ENCODE measurements at regions not wholly inside any gene's neighbourhood (a gene's known extent, or its start where the extent isn't known, plus 50 kb on each side); places are given as distances from the start of the nearest gene placed in this dataset.

DNA sequence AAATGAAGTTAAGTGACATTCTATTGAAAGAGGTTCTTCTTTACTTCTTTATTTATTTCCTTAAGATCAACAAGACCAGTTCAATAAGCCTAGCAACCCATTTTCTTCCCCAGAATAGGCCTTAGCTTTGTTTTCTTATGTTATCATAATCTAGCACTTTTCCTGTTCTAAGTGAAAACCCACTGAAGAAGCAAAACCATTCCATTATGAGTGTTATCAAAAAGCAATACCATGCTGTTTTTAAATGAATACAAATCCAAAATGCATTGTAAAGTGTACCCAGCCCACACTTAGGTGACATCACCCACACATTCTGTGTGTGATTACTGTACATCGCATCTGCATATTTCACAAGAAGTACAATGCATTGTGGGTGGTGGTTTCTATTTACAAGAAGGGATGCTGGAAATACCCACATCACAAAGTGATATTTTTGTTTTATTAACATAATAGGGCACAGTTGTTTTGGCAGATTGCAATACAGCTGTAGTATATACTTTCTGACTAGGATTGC, 679.5 kb downstream of the KCNJ3 start:
- no peak overlapping the region for H3K9ac ChIP-seq (ENCODE audit: low read length)
- no peaks in the 10 kb centered on the region for H3K36me3 ChIP-seq (ENCODE audit: control insufficient read depth, insufficient read depth, low read length)
- no peak overlapping the region for H3K27ac ChIP-seq (ENCODE audit: low read depth, low read length)
- H3K4me1 ChIP-seq (ENCODE audit: control insufficient read depth, insufficient read depth, low read length), result no peaks in the 10 kb centered on the region
- no peak overlapping the region for H3K4me3 ChIP-seq (ENCODE audit: low read depth, low read length)
- no peaks in the 10 kb centered on the region for H3K9me3 ChIP-seq (ENCODE audit: control insufficient read depth, insufficient read depth, low read depth, low read length)
- H3K27me3 ChIP-seq (ENCODE audit: control insufficient read depth, insufficient read depth, low read length), result no peaks in the 10 kb centered on the region

DNA sequence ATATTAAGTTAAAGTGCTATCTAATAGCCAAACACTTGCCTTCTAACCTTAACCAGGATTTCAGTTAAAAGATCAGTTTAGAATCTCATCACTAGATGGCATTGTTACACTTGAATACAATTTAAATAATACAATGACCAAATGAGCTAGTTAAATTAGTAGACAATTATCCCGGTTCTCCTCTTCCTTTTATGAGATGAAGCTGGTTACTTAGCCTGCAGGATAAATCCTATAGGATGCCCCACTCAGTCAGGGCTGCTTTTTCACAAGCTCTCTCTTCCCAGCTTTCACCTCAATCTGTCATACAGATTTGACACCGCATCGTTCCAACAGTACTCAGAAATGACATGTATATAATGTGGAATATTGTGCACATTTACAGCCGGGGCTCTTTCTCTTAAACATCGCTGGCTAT, 678.8 kb downstream of the KCNJ3 start:
- no peak overlapping the region for H3K4me3 ChIP-seq (ENCODE audit: low read depth, low read length)
- no peaks in the 10 kb centered on the region for H3K36me3 ChIP-seq (ENCODE audit: control insufficient read depth, insufficient read depth, low read length)
- H3K4me1 ChIP-seq (ENCODE audit: control insufficient read depth, insufficient read depth, low read length), result no peaks in the 10 kb centered on the region
- H3K9ac ChIP-seq (ENCODE audit: low read length), result no peak overlapping the region
- no peaks in the 10 kb centered on the region for H3K27me3 ChIP-seq (ENCODE audit: control insufficient read depth, insufficient read depth, low read length)
- no peak overlapping the region for H3K27ac ChIP-seq (ENCODE audit: low read depth, low read length)
- no peaks in the 10 kb centered on the region for H3K9me3 ChIP-seq (ENCODE audit: control insufficient read depth, insufficient read depth, low read depth, low read length)

DNA sequence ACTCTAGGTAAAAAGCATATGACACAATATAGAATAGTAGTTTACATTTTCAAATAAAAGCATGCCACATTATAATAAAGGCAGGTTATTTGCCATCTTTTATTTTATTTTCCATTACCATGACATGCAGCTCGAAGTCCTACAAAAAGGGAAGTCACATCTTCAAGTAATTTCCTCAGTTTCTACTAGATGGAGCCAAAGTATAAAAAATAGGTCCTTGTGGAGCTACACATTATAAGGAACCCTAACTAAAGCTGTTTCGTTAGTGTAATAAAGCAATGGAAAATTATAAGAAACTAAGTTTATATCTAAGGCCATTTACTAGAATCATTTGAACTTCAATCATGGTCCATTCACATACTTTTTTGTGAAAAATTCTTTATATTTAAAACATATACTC, 674.5 kb downstream of the KCNJ3 start:
- H3K36me3 ChIP-seq (ENCODE audit: control insufficient read depth, insufficient read depth, low read length), result no peaks in the 10 kb centered on the region
- H3K27me3 ChIP-seq (ENCODE audit: control insufficient read depth, insufficient read depth, low read length), result no peaks in the 10 kb centered on the region
- H3K9me3 ChIP-seq (ENCODE audit: control insufficient read depth, insufficient read depth, low read depth, low read length), result no peaks in the 10 kb centered on the region
- H3K4me1 ChIP-seq (ENCODE audit: control insufficient read depth, insufficient read depth, low read length), result no peaks in the 10 kb centered on the region
- H3K27ac ChIP-seq (ENCODE audit: low read depth, low read length), result no peak overlapping the region
- H3K9ac ChIP-seq (ENCODE audit: low read length), result no peak overlapping the region
- no peak overlapping the region for H3K4me3 ChIP-seq (ENCODE audit: low read depth, low read length)

DNA sequence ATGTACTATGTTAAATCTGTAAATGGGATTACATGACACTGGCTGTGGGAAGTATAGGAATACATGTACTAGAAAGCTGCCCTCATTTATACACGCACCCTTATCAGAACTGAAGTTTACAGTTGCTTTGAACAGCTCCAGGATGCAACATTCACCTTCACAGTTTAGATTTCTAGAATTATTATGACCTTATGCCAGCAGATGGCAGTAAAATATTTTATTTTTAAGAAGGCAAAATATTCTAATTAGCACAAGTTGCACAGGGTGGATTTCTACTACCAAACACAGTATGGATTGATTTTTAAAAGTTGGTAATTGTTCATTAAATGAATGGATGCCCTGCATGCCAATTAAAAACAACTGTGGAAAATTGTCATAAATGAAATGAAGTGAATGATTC, 670.4 kb downstream of the KCNJ3 start:
- H3K4me1 ChIP-seq (ENCODE audit: control insufficient read depth, insufficient read depth, low read length), result no peaks in the 10 kb centered on the region

DNA sequence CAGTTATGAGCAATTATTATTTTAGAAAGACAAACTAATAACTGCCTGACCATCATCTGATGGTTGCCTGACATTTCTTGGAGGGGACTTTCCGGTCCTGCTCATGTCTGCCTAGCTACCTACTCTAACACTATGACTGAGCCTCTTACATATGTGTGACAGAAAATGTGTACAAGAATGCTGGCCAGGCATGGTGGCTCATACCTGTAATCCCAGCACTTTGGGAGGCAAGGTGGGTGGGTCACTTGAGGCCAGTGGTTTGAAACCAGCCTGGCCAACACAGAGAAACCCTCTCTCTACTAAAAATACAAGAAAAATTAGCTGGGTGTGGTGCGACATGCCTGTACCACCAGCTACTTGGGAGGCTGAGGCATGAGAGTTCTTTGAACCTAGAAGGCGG, 666.3 kb downstream of the KCNJ3 start:
- Histone ChIP-seq H3K4me3 (ENCODE audit: low read depth, low read length) (no peak overlapping the region), H3K9me3 (ENCODE audit: control insufficient read depth, insufficient read depth, low read depth, low read length) (no peaks in the 10 kb centered on the region), H3K4me1 (ENCODE audit: control insufficient read depth, insufficient read depth, low read length) (no peaks in the 10 kb centered on the region), H3K27ac (ENCODE audit: low read depth, low read length) (no peak overlapping the region), H3K36me3 (ENCODE audit: control insufficient read depth, insufficient read depth, low read length) (no peaks in the 10 kb centered on the region), H3K9ac (ENCODE audit: low read length) (no peak overlapping the region), H3K27me3 (ENCODE audit: control insufficient read depth, insufficient read depth, low read length) (no peaks in the 10 kb centered on the region)

More for the DNA sequence above, 670.4 kb downstream of the KCNJ3 start:
- H3K27me3 ChIP-seq (ENCODE audit: control insufficient read depth, insufficient read depth, low read length), result no peaks in the 10 kb centered on the region
- H3K27ac ChIP-seq (ENCODE audit: low read depth, low read length), result no peak overlapping the region
- no peaks in the 10 kb centered on the region for H3K36me3 ChIP-seq (ENCODE audit: control insufficient read depth, insufficient read depth, low read length)
- H3K9ac ChIP-seq (ENCODE audit: low read length), result no peak overlapping the region
- no peaks in the 10 kb centered on the region for H3K9me3 ChIP-seq (ENCODE audit: control insufficient read depth, insufficient read depth, low read depth, low read length)
- no peak overlapping the region for H3K4me3 ChIP-seq (ENCODE audit: low read depth, low read length)

DNA sequence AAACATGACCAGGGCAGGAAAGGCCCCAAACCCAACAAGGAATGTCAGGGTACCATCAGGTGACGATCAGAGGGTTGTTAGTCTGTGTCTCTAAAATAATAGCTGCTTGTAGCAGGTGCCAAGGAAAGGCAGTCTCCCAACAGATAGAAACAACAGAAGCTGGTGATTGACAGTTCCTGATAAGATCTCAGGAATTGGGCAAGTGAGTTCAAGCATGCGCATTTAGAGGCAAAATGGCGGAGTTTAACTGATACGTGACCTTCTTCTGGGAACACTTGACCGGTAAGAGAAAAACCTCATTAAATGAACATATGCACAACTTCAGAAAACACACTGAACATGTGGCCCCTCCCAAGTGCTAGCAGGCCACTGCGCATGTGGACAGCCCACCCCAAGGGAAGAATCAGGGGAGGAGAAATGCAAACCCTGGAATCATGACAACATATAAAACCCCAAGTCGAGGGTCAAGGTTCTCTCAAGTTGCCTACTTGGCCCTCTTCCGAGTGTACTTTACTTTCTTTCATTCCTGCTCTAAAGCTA, 664.9 kb downstream of the KCNJ3 start:
- Histone ChIP-seq H3K27ac (ENCODE audit: low read depth, low read length) (no peak overlapping the region), H3K4me3 (ENCODE audit: low read depth, low read length) (no peak overlapping the region), H3K27me3 (ENCODE audit: control insufficient read depth, insufficient read depth, low read length) (no peaks in the 10 kb centered on the region), H3K9me3 (ENCODE audit: control insufficient read depth, insufficient read depth, low read depth, low read length) (no peaks in the 10 kb centered on the region), H3K9ac (ENCODE audit: low read length) (no peak overlapping the region), H3K36me3 (ENCODE audit: control insufficient read depth, insufficient read depth, low read length) (no peaks in the 10 kb centered on the region), H3K4me1 (ENCODE audit: control insufficient read depth, insufficient read depth, low read length) (no peaks in the 10 kb centered on the region)

DNA sequence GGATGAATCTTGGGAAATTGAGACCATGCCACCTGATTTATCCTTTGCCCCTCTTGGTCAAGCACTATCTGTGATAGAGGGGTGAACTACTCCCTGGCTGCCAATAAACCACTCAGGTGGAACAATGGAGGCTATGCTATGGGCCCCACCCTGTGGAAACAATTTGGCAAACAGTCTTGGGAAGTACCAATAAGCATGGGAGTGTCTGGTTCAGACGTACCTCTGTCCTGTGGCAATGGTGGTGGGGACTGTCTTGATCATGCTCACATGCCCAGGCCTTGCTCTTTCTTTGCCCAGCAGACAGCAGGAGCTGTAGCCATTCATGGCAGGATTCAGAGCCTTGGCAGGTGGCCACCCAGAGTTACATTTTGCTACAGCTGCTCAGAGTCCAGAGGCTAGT, 658.7 kb downstream of the KCNJ3 start:
- H3K27ac ChIP-seq (ENCODE audit: low read depth, low read length), result no peak overlapping the region
- H3K4me3 ChIP-seq (ENCODE audit: low read depth, low read length), result no peak overlapping the region
- H3K27me3 ChIP-seq (ENCODE audit: control insufficient read depth, insufficient read depth, low read length), result no peaks in the 10 kb centered on the region
- H3K9me3 ChIP-seq (ENCODE audit: control insufficient read depth, insufficient read depth, low read depth, low read length), result no peaks in the 10 kb centered on the region
- H3K4me1 ChIP-seq (ENCODE audit: control insufficient read depth, insufficient read depth, low read length), result no peaks in the 10 kb centered on the region
- H3K9ac ChIP-seq (ENCODE audit: low read length), result no peak overlapping the region
- no peaks in the 10 kb centered on the region for H3K36me3 ChIP-seq (ENCODE audit: control insufficient read depth, insufficient read depth, low read length)

DNA sequence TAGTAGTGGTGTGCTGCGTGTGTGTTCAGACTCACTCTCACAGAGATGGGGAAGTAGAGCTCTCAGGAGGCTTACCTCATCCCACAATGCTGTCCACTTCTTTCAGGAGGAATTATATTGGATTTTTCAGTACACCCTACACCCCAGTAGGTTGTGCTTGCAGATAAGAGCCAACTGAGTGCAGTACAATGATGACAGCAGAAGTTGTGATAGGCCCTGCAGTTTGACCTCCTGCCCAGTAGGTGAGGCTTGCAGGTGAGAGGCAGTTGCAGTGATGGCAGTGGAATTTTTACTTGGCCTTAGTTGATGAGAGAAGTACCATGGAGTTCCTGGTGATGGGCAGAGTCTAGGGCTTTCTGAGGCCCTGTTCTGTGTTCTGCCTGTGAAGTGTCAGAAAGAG, 657.8 kb downstream of the KCNJ3 start:
- Histone ChIP-seq H3K36me3 (ENCODE audit: control insufficient read depth, insufficient read depth, low read length) (no peaks in the 10 kb centered on the region), H3K9ac (ENCODE audit: low read length) (no peak overlapping the region), H3K4me1 (ENCODE audit: control insufficient read depth, insufficient read depth, low read length) (no peaks in the 10 kb centered on the region), H3K27ac (ENCODE audit: low read depth, low read length) (no peak overlapping the region), H3K4me3 (ENCODE audit: low read depth, low read length) (no peak overlapping the region), H3K27me3 (ENCODE audit: control insufficient read depth, insufficient read depth, low read length) (no peaks in the 10 kb centered on the region), H3K9me3 (ENCODE audit: control insufficient read depth, insufficient read depth, low read depth, low read length) (no peaks in the 10 kb centered on the region)

DNA sequence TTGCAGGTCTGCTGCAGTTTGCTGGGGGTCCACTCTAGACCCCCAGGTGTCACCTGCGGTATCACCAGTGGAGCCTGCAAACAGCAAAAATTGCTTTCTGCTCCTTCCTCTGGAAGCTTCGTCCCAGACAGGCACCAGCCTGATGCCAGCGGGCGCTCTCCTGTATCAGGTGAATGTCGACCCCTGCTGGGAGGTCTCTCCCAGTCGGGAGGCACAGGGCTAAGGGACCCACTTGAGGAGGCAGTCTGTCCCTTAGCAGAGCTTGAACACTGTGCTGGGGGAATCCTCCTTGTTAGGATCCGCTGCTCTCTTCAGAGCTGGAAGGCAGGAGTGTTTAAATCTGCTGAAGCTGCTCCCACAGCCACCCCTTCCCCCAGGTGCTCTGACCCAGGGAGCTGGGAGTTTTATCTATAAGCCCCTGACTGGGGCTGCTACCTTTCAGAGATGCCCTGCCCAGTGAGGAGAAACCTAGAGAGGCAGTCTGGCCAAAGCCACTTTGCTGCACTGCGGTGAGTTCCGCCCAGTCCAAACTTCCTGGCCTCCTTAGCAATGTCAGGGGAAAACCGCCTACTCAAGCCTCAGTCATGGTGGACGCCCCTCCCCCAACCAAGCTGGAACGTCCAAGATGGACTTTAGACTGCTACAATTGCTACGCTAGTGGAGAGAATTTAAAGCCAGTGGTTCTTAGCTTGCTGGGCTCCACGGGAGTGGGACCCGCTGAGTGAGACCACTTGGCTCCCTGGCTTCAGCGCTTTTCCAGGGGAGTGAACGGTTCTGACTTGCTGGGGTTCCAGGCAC, 652.5 kb downstream of the KCNJ3 start:
- H3K4me1 ChIP-seq (ENCODE audit: control insufficient read depth, insufficient read depth, low read length), result no peaks in the 10 kb centered on the region
- no peaks in the 10 kb centered on the region for H3K36me3 ChIP-seq (ENCODE audit: control insufficient read depth, insufficient read depth, low read length)
- H3K9me3 ChIP-seq (ENCODE audit: control insufficient read depth, insufficient read depth, low read depth, low read length), result no peaks in the 10 kb centered on the region
- H3K27ac ChIP-seq (ENCODE audit: low read depth, low read length), result no peak overlapping the region
- no peak overlapping the region for H3K4me3 ChIP-seq (ENCODE audit: low read depth, low read length)
- no peaks in the 10 kb centered on the region for H3K27me3 ChIP-seq (ENCODE audit: control insufficient read depth, insufficient read depth, low read length)
- H3K9ac ChIP-seq (ENCODE audit: low read length), result no peak overlapping the region

DNA sequence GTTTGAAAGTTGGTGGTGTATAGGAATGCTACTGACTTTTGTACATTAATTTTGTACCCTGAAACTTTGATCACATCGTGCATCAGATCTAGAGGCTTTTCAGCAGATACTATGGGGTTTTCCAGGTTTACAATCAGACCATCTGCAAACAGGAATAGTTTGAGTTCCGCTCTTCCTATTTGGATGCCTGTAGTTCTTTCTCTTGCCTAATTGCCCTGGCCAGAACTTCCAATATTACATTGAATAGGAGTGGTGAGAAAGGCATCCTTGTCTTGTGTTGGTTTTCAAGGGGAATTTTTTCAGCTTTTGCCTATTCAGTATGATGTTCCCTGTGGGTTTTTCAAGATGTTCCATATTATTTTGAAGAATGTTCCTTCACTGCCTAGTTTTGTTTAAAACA, 633.5 kb downstream of the KCNJ3 start:
- no peak overlapping the region for H3K4me3 ChIP-seq (ENCODE audit: low read depth, low read length)
- no peaks in the 10 kb centered on the region for H3K36me3 ChIP-seq (ENCODE audit: control insufficient read depth, insufficient read depth, low read length)
- no peak overlapping the region for H3K9ac ChIP-seq (ENCODE audit: low read length)
- no peak overlapping the region for H3K27ac ChIP-seq (ENCODE audit: low read depth, low read length)
- H3K27me3 ChIP-seq (ENCODE audit: control insufficient read depth, insufficient read depth, low read length), result no peaks in the 10 kb centered on the region
- H3K9me3 ChIP-seq (ENCODE audit: control insufficient read depth, insufficient read depth, low read depth, low read length), result no peaks in the 10 kb centered on the region
- no peaks in the 10 kb centered on the region for H3K4me1 ChIP-seq (ENCODE audit: control insufficient read depth, insufficient read depth, low read length)

DNA sequence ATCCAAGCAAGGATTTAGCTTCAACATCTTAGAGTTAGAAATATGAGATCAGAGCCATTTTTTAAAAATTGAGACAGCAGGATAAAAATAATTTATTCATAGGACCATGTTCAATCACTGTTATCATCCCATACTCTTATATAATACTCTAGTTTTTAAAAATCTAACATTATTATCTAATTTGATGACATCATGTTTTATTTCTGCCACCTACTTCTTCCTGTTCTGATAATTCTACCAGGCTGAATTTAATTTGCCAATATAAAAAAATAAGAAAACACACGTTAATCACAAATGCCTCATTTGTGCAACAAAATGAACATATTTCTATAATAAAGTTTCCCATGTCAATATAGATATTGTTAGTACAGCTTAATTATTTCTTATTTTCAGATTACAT, 621.7 kb downstream of the KCNJ3 start:
- H3K9me3 ChIP-seq (ENCODE audit: control insufficient read depth, insufficient read depth, low read depth, low read length), result no peaks in the 10 kb centered on the region
- no peaks in the 10 kb centered on the region for H3K4me1 ChIP-seq (ENCODE audit: control insufficient read depth, insufficient read depth, low read length)
- no peak overlapping the region for H3K4me3 ChIP-seq (ENCODE audit: low read depth, low read length)
- H3K27ac ChIP-seq (ENCODE audit: low read depth, low read length), result no peak overlapping the region
- no peaks in the 10 kb centered on the region for H3K36me3 ChIP-seq (ENCODE audit: control insufficient read depth, insufficient read depth, low read length)
- H3K9ac ChIP-seq (ENCODE audit: low read length), result no peak overlapping the region
- H3K27me3 ChIP-seq (ENCODE audit: control insufficient read depth, insufficient read depth, low read length), result no peaks in the 10 kb centered on the region
